Left renal cortex interstitium (tissue), 4 donors: ENCODE measurements at regions not wholly inside any gene's neighbourhood (a gene's known extent, or its start where the extent isn't known, plus 50 kb on each side); places are given as distances from the start of the nearest gene placed in this dataset.
A peak's percentile ranks its signal among the peaks of the same experiment; 100 is the strongest.

Experiments
- DNase-seq, 4 donors: peaks; one replicate each; pipeline ENCODE4 v3.0.0-alpha.2; 2013; ENCODE audit warnings: low read depth in 4 of 4, low spot score in 2 of 4, missing footprints in 1 of 4

DNA sequence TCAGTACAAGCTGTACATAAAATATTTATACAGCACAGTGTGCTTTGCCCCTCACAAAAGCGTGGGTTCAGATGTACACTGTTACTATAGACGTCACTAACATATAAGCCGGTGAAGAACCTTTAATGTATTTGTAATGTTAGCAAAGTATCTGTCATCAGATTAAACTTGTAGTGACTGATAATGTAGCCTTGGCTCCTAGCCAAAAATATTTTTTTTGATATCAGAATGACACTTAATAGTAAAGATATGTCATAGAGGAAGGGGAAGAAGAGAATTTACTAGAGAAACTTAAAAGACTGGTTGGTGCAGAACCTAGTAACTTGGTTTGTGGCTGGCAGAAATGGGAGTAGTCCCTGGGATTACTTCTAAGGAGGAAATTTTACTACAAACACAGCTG lies 258.7 kb upstream of the DMRT1 start:
- DNase-seq = no peak

DNA sequence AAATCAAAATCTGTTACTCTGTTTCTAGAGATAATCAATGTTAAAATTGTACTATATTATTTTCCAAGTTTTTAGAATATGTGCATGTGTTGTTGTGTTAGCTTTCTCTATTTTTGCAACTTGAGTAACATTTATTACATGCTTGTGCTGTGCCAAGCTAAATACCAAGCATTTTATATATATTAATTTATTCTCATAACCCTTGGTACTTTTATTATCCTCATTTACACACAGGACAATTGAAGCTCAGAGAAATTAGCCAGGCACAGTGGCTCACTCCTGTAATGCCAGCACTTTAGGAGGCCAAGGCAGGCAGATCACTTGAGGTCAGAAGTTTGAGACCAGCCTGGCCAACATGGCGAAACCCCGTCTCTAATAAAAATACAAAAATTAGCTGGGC lies 254.0 kb upstream of the DMRT1 start:
- DNase-seq = no peak

DNA sequence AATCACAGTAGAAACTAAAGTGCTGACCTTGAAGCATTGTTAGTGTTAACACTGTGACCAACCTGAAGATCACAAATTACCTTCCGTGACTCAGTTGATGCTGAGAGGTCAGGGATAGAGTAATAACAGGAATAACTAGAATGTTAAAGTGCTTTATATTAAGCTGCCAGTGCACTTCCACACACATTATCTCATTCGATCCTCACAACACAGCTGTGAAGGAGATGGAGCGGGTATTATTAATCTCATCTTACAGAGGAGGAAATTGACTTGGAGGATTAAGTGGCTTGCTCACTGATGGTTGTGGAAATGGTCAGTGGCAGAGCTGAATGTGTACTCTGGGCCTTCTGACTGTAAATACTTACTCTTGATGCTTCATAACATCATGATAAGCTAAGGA lies 252.5 kb upstream of the DMRT1 start:
- no peak for DNase-seq

DNA sequence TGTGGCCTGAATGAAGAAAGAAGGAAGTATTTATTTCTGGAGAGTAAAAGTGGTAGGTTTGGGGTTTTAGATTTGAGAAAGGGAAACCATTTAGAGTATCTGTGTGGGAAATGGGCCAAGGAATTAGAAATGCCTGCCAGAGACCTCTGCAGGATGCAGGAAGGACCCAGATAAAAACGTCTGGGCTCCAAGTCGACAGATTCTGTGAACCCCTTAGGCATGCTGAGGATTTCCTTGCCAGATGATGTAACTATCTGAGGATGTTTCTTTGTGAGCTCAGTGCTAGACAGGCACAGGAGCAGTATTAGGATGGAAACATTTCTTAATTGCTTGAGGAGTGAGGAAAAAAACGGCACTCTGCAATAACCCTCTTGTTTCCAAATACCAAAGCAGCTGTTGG lies 251.8 kb upstream of the DMRT1 start:
- no peak for DNase-seq

DNA sequence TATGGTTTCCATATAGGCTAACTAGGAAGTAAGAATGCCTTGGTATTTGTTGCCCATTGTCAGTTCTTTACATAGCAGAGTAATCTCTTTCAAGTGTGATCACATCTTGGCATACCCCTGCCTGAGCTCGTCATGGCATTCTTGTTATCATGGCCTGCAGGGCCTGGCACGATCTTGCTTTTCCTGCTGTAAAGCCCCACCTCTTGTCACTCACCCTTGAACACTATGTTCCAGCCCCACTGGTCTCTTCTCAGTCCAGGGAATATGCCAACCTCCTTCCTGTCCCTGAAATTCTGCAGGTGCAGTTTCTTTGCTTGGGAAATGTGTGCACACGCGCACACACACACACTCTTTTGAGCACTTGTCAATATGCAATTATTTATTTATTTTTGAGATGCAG lies 250.2 kb upstream of the DMRT1 start:
- DNase-seq = no peak

DNA sequence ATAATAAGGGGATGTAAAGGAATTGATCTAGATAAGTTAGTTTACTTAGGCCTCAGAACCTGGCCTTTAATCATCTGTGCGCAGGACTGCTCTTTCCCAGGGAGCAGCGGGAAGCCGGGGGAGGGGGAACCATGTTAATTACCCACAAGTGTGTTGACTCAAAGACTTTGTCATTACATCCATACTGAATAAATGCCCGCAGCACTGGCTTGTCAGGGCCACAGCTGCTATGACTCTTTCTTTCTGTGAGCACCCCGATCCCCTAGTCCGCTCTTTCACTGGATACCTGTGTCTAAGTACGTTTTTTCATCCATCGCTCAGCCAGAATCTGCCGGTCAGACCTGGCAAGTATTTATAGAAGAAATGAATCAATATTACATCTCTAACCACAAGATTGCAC lies 249.3 kb upstream of the DMRT1 start:
- no peak for DNase-seq

DNA sequence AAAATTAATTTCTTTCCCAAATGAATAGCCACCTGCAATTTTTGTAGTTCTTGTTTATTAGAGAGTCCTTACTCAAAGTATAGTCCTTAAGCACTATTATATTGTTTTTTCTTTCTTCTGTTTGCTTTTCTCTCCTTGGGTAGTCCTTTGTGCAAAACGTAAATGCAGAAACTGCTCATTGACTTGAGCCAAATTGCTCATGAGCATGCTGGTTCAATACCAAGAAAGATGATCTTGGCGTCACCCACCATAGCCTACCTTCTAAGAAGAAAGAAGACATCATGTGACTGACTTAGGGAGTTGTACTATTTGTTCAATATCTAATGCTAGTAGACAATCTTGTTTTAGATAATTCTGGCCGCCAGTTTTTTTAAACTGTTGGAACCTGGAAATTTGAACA lies 248.8 kb upstream of the DMRT1 start:
- DNase-seq = no peak

DNA sequence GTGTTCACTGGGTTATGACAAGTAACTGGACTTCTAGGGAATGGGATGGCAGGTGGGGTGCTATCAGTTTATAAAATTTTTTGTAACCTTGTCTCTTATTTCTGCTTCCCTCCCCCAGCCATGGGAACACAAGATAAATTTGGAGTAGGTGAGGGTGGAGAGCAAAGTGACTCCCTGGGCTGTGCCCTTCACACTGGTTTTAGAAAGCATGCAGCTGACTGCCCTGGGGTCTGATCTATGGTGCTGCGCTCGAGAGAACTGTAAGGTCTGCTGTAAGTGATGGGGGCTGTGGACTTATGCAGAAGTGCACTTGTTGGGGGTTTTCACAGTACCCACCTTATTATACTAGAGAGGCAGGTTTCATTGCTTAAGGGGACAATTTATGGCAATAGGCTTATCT lies 247.7 kb upstream of the DMRT1 start:
- DNase-seq = no peak

DNA sequence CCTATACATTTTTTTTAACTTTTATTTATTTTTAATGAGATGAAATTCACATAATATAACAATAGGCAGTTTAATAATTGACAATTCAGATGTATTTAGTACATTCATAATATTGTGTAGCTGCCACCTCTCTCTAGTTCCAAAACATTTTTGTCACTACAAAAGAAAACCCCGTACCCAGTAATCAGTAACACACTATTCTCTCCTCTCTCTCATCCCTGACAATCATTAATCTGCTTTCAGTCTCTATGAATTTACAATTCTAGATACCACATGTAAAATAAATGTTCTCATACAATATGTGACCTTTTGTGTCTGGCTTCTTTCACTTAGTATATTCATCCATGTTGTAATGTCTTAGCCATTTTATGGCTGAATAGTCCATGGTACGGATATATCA lies 244.8 kb upstream of the DMRT1 start:
- DNase-seq = no peak

DNA sequence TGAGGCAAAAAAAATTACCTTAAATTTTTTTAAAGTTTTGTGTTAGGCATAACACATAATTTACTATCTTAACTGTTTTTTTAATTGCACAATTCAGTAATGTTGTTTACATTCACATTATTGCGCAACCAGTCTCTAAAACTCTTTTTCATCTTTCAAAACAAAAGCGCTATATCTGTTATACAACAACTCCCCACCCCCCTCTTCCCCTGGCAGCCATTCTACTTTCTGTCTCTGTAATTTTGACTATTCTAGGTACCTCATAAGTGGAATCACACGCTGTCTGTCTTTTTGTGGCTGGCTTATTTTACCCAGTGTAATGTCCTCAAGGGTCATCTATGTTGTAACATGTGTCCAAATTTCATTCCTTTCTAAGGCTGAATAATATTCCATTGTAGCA lies 241.5 kb upstream of the DMRT1 start:
- DNase-seq = no peak

DNA sequence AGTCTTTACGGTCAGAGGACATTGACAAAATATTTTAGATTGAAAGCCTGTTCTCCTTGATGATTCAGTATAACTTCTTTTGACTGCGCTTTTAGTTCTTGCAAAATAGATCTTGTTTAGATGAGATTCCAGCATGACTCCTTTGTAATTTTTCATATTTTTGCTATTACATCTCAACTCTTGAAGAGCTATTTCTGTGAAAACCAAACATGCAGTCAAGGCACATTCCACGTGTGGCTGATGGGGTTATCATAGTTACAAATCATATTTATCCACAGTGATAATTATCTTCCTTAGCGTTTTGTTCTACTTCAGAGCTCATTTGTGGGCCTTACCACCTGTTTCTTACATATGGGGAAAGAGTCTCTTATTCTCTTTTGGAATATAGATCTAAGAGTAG lies 238.8 kb upstream of the DMRT1 start:
- DNase-seq = no peak

DNA sequence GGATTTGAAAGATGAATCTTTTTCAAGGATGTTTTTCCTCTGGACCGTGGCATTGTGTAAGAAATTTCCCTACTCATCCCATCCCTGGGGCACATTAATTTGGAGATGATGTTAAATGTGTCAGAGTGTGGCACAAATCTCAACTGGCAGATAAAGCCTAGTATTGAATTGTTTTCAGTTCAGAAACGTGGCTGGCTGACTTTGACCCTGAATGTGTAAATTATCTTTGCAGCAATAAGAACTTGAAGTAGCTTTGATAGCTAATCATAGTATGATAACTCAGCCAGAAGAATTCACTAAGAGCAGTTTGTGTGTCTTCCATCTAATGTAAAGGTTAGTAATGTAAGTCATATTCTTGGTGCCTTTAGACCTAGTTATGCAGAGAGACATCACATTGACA lies 238.4 kb upstream of the DMRT1 start:
- DNase-seq = no peak

DNA sequence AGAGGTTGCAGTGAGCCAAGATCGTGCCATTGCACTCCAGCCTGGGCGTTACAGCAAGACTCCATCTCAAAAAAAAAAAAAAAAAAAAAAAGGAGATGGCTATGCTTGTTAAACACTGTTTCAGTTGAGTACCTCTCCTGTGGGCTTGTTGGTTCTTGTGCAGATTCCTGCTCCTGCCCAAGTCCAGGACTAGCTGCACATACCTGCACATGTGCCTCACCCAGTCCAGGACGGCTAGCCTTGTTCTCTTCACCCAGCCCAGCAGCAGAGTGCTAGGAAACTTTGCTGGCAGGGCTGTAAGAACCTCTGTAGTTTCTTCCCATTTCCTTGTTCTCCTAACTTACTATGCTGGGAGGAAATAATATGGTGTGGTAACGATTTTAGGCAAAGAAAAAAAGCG lies 234.1 kb upstream of the DMRT1 start:
- DNase-seq = no peak

DNA sequence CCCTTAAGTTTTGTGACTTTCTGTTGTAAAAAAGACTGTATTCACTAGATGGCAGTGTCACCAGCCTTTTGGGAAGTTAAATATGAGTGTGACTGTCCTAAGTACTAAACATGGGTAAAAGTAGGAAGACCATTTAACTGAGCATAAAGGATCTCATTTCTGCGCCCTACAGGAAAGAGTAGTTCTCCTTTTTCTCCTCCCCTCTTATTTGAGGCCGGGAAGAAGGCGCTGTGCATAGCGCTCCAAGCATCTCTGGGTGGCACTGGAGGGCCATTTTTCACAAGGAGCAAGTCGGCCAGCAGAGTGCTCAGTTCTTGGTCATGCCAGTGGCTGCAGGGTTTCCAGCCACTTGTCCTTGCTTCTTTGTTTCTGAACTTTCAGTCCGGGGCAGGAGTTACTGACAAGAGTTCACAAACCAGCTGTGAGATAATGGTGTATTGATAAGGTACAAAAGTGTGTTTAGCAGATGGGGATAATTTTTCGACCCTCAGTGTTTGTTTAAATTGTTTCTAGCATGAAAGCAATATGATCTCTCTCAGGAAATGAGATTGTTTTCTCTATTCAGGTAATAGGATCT lies 227.6 kb upstream of the DMRT1 start:
- peak; percentile 63 to 80 (median 75) for DNase-seq

DNA sequence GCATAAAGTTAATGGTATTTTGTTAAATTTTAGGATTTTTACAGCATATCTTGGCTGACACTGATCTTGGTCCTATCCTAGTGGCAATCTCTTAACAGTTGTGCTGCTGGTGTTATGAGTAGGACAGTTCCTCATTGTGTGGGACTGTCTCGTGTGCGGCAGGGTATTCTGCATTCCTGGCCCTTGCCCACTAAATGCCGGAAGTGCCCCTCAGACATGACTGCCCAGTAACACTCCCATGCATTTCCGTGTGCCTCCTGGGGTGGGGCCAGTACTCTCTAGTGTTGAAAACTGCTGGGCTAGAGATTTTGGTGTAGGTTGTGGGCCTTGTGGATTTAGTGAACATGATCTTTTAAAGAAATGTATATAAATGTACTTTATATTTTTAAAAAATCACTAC lies 227.1 kb upstream of the DMRT1 start:
- no peak for DNase-seq

DNA sequence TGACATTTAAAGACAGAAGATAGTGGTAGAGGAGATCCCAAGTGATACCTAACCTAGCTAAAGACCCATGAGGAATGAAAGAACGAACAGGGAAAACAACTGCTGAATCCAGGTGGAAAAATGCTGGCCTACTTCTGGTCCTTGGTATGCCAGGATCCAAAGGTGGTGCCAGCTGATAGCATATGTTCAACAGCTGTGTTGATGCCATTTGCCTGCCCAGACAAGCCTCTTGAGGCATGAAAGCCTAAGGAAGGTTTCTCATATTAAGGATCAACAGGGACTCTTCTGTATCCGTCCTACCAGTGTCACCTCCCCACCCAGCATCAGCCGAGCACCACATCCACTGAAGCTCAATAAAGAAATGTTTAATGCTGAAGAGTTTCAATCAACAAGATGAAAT lies 225.7 kb upstream of the DMRT1 start:
- no peak for DNase-seq

DNA sequence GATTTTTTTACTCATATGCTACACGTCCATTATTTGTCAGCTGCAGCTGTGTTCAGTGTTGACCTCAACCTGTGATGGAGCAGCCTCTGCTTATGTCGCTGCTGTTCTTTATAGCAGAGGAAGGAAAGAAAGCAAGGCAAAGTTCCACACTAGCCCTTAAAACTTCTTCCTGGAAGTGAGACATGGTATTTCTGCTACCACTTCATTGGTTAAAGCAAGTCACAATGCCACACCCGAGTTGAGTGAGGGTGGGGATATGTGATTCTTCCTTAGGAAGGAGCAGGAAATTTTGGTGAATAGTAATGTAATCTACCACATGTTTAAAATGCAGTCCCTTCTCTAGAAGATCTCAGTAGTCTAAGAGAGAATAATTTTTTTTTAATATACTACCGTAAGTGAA lies 224.8 kb upstream of the DMRT1 start:
- no peak for DNase-seq

DNA sequence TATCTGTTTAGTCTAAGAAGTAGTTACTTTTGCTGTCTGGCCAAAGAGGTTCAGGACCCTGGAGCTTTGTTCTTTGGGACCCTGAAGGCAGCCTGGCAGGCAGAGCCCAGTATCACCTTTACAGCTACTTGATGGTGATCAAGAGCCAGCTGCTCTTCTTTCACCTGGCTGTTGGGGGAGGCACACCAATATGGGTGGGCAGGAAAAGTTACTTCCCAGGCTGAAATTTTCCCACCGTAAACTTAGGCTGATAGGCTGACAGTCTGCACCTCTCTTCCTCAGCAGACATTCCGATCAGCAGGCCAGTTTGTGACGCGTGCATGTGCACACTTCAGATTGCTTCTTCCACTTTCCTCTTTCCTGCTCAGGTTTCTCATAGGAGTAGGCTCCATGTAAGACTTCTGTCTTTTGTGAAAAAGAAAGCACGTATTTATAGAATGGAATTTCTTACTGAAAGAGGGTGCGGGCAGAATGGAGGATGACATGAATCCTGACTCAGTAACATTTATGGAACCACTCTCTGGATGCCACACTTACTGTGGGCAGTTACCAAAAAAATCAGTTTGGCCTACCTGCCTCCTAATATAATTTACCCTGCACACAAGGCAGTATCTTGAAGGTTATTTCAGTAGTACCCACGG lies 223.9 kb upstream of the DMRT1 start:
- no peak for DNase-seq

DNA sequence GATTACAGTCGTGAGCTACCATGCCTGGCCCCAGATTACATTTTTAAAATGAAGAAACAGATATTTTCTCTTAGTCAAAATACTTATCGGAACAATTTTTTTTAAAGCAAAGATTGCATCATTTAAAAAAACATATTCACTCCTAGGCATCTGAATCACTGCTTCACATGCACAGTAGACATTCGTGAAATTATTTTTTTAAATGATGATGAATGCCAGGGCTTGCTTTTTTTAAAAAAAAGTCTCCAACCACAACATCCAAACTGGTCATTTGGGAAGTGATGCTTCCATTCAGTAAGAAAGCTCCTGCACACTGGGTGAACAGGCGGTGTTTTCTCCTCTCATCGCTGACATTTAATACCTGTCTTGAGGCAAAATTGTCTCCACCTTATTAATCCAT lies 223.0 kb upstream of the DMRT1 start:
- DNase-seq = no peak

DNA sequence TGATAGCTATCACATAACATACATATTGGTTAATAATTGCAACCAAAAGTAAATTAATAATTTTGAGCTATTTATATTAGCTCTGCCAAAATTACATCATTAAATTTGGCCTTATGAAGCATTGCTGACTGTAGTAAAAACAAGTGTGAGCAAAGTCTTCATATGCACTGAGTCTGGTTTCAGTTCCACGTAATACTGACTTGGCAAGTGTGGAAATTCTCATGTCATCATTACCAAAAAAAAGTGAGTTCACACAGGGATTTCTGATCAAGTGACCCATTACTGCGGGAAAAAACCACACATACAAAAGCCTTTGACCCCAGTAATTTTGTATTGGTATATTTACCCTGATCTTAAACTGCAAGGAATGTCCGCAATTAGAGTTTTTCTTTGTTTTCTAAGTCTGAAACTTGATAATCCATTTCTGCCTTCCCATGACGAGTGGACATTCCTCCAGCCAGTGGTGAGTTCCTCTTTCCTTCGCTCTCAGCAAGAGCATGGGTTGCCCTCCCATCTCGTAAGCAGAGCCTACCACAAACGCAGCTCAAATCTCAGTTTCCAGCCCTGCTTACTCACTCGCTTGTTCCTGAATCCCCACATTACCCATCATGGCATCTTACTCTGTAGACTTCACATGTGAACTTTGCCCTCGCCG lies 220.2 kb upstream of the DMRT1 start:
- no peak for DNase-seq

DNA sequence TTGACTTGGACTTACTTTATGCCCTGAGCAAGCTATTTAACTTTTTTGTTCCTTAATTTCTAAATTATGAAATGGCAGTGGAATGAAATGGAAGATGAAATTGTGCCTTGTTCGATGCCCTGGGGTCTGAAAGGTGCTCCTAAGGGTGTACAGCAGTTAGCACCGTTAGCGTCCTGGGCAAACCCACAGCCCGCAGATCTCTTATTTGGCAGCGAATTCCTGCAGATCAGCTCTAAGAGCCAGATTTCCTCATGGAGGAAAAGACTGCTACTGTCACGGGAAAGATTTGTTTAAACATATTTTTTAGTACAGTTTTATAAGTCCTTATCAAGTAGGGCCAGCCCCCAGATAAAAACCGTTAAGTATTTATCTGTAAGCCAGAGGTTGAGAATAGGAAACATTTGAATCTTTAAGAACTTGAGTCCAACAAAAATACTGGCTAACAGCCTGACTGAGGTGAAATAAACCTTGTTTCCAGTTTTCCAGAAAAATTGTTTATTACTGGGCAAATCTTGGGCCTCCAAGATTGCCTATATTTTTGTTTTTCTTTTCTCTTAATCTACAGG lies 216.5 kb upstream of the DMRT1 start:
- no peak for DNase-seq

DNA sequence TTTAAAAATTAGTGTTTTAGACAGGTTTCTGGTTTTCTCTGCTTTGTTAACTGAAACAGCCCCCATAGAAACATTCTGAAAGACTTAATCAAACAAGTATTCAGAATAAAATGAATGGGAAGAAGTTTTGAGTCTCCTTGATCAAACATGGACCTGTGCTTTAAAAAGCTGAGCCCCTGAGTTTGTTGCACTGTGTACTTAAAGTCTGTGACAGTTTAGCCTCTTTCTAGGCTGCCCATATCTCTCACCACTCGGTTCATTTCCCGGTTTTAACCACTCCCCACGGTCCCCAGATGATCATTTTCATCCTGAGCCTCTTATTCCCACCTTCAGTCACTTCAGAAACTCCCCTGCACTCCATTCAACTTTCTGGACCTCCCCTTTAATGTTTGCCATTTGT lies 215.9 kb upstream of the DMRT1 start:
- no peak for DNase-seq
